C4-2B (cell line): ENCODE measurements at regions not wholly inside any gene's neighbourhood (a gene's known extent, or its start where the extent isn't known, plus 50 kb on each side); places are given as distances from the start of the nearest gene placed in this dataset.

ENCODE experiments used
- CTCF ChIP-seq: fragments of 450-650 bp; conservative IDR thresholded peaks from 2 replicates; pipeline ENCODE4 v1.5.1; 2017; ENCODE audit warnings: mild to moderate bottlenecking
- ZFX ChIP-seq: fragments of 450-650 bp; IDR thresholded peaks from 2 replicates; pipeline ENCODE4 v1.6.1; 2017

GRCh38 chr11:96713301-96713700, 323.5 kb downstream of the JRKL start:
- TF ChIP-seq CTCF (no peak), ZFX (no peak)
